NOMO-1 treated with DMSO at 0.1 percent for 48 hours (cell line): ENCODE measurements at regions not wholly inside any gene's neighbourhood (a gene's known extent, or its start where the extent isn't known, plus 50 kb on each side); places are given as distances from the start of the nearest gene placed in this dataset.
"Not testable (repeated sequence)": the region's sequence is repeated elsewhere in the genome, so short reads cannot be mapped to it uniquely, and the experiment has no call there.

ENCODE experiments used
- DNase-seq: peaks from one replicate; lab custom pipeline; 2025; ENCODE audit not compliant: unreplicated experiment; lab: John Stamatoyannopoulos, UW

DNA sequence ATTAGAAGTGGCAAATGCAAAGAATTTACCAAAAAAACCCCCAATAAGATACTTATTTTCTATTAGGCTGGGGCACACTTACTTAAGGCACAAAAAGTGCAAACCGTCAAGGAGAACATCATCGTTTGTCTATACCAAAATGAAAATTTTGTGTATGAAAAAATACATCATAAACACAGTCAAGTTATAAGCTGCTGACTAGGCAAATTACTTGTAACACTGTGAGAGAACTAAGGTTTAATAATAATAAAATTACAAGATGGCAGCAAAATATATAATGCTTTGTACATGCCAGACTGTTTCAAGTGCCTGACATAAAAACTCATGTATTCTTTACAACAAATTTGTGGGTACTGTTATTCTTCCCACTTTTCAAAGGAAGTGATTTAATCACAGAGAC is 297.2 kb upstream of the CRBN start:
- DNase-seq = no peak

- no peak for DNase-seq
These were observed 289.1 kb upstream of the CRBN start for GRCh38 chr3:3468596-3468995.

- DNase-seq = no peak
These were observed 284.6 kb upstream of the CRBN start for GRCh38 chr3:3464131-3464530.

DNA sequence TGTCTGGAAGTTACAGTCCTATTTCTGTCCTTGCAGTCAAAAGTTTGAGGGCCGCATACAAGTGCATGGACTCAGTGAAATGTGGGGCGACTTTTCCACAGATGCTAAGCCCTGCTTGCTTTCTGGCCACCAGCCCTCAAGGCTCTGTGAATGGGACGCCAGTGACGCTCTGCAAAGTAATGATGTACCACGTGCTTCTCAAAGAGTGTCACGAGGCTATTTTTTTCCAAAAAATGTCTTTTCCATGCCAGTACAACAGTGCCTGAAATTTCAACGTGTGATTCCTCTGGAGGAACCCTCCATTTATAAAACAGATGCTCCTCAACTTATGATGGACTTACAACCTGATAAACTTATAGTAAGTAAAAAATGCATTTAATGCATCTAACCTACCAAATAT is 281.8 kb upstream of the CRBN start:
- DNase-seq = no peak

DNA sequence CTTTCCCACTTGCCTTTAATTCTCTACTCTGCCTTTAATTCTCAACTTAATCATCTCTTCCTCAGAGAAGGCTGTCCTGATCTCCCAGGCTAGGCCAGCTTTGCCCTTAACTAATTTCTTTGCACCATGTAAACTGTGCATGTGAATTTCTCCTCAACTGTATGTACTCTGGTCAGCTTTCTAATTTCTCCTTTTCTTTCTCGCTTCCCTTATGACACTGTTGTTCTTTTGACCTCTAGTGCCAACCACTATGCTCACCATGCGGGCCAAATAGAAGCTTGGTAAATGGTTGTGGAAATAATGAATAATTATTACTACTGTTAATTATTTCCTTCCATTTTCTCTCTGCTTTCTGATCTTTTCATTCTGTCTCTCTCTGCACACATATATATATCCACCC is 269.0 kb upstream of the CRBN start:
- DNase-seq = no peak

- DNase-seq = no peak
These were observed 268.1 kb upstream of the CRBN start for GRCh38 chr3:3447641-3448040.

DNA sequence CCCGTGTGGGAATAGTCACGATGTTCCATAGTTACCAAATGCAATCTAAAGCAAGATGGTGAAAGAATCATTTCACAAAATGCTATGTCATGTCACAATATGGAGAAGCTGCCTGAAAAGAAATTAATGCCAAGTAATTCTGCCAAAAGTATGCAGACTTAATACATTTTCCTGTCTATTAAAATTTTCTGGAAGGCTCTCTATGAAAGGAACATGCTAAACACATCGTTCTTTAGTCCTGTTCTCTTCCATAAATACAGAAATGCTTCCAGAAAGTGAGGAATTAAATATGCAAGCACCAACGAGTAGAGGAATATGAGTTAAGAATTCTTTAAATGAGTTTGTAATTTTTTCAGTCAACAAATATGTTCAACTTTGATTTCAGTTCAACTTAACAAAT is 266.8 kb upstream of the CRBN start:
- no peak for DNase-seq

DNA sequence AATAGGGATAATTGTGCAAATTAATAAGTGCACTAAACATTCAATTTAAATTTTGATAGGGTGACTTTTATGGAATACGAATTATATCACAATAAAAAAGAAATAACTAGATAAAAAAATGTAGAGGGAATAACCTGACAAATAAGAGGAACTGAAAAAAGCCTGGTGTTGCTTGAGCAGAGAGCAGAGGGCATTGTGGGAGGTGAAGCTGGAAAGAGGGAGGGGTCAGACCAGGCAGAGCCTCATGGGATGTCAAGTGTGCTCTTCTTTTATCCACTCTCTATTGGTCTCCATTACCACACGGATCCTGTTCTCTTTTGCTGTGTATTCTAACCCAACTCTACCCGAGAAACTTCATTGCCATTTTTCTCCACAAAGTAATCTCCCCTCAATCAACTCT is 264.0 kb upstream of the CRBN start:
- DNase-seq = peak; percentile 5

DNA sequence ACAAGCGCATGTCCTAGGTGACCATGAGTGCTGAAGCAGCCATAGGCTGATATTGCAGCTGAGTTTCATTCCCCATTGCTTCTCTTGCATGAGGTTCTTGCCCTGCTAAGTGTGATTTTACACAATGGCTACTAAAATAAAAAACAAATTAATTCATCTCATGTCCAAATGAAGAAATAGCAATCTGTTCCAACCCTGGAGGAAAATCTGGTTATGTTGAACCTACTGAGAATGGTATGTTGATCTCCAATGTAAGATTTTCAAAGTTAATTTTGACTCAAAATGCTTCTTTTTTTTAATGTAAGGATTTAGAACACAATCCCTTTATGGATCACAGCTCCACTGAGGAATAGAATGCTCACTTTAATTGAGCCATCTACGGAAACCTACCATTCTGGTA is 254.2 kb upstream of the CRBN start:
- DNase-seq = no peak

GRCh38 chr3:3429841-3430240 is 250.3 kb upstream of the CRBN start:
- no peak for DNase-seq

- not testable (repeated sequence) for DNase-seq
These were observed 228.2 kb upstream of the CRBN start for GRCh38 chr3:3407707-3408106.

GRCh38 chr3:3405131-3405530 is 225.6 kb upstream of the CRBN start:
- DNase-seq = no peak

DNA sequence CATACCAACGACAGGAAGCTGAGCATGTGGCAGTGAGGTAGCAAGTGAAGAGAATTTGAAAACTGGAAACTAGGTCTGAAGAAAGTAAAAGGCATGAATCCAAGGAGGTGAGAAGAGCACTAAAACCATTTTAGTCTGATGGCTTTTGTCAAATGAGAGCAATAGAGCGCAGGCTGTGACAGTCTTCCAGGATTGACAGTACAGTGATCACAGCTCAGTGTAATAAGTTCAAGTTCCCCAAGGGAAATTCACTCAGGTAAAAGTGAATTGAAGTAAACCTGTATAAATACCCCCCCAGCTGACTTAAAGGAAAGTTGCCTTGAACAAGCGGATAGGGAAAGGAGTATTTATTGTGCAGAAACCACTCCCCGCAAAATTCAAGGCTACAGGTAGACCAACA is 224.2 kb upstream of the CRBN start:
- no peak for DNase-seq

DNA sequence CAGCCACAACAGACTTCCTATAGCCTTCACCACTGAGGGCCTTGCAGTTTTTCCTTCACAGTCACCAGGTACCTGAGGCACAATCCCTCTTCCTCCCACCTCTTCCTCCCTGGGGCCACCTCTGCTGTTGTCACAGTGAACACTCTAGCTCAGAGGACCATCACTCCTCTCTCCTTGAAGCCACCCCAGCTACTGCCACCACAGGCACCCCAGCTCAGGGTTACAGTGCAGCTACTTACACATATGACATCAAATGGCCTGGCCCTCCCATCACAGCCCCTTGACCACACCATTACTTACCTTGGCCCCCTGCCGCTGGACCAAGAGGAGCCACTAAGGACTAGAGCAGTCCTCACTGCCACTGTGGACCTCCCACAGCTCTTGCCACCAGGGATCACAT is 213.5 kb upstream of the CRBN start:
- DNase-seq = no peak

- DNase-seq = no peak
These were observed 204.0 kb upstream of the CRBN start for GRCh38 chr3:3383461-3383860.

DNA sequence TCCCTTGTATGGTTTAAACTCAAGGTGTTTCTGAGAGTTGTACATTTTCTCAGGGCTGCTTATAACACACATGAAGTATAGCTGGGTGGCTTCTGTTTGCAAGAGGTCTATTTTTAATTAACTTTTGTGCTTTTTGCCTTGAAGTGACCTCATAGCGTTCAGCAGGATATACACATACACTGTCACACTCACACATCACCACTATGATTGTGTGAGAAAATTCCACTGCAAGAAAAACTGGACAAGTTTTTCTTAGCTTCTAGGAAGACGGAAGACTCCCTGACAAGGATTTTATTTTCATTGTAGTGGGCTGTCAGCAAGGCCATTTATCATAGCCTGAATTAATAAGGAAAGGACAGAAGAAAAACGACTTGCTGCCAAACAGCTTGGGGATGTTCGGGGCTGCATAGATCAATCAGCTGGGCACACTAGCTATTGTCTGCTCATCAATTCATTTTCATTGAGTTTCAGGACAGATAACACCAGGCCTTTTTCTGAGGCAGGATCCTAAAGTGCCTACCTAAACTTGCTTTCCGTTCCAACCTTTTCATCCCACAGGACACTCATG is 192.8 kb upstream of the CRBN start:
- DNase-seq = no peak

GRCh38 chr3:3368306-3368705 is 188.8 kb upstream of the CRBN start:
- DNase-seq = no peak

GRCh38 chr3:3366386-3366785 is 186.9 kb upstream of the CRBN start:
- DNase-seq = no peak

DNA sequence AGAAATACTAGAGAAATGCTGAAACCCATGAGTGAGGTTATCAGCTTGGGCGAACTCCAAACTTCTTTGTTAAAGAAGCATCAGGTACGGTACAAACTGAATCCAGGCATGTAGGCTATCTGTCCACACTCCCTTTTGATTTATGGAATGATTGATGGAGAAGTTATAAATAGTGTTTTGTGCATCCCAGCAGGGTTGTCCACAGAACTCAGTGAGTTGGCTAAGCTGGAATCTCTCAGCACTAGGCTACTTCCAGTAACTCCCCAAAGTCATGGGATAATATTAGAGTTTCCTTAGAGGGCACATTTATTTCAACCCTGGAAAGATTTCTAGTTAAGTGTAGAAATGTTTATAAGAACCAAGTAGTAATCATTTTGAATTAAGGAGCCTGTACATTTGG is 186.2 kb upstream of the CRBN start:
- DNase-seq = no peak

GRCh38 chr3:3356846-3357245 is 177.4 kb upstream of the CRBN start:
- no peak for DNase-seq

- DNase-seq = no peak
These were observed 176.0 kb upstream of the CRBN start for GRCh38 chr3:3355442-3355841.

- DNase-seq = no peak
These were observed 173.7 kb upstream of the CRBN start for GRCh38 chr3:3353153-3353552.

- DNase-seq = no peak
These were observed 171.7 kb upstream of the CRBN start for GRCh38 chr3:3351226-3351625.

- DNase-seq = not testable (repeated sequence)
These were observed 167.6 kb upstream of the CRBN start for GRCh38 chr3:3347056-3347455.
